Stomach smooth muscle (tissue), 2 donors: ENCODE measurements at regions not wholly inside any gene's neighbourhood (a gene's known extent, or its start where the extent isn't known, plus 50 kb on each side); places are given as distances from the start of the nearest gene placed in this dataset.
A peak's percentile ranks its signal among the peaks of the same experiment; 100 is the strongest.
"Not testable (repeated sequence)": the region's sequence is repeated elsewhere in the genome, so short reads cannot be mapped to it uniquely, and the experiment has no call there.

Experiments used
- H3K27ac ChIP-seq: one replicate; pipeline ENCODE4 v1.7.0; 2013; ENCODE audit warnings: mild to moderate bottlenecking, low read length, inconsistent platforms
- H3K27me3 ChIP-seq, 2 donors: one replicate each; pipeline ENCODE4 v1.7.0; 2013; ENCODE audit warnings: low read length in 2 of 2; ENCODE audit not compliant: insufficient read depth in 2 of 2, control insufficient read depth in 1 of 2
- H3K36me3 ChIP-seq, 2 donors: one replicate each; pipeline ENCODE4 v1.7.0; 2013; ENCODE audit warnings: low read length in 2 of 2; ENCODE audit not compliant: control insufficient read depth in 2 of 2, insufficient read depth in 2 of 2
- H3K4me1 ChIP-seq: one replicate; pipeline ENCODE4 v1.7.0; 2013; ENCODE audit warnings: low read length; ENCODE audit not compliant: control insufficient read depth, insufficient read depth
- H3K4me3 ChIP-seq, 2 donors: one replicate each; pipeline ENCODE4 v1.7.0; 2013; ENCODE audit warnings: low read length in 2 of 2
- H3K9ac ChIP-seq, 2 donors: one replicate each; pipeline ENCODE4 v1.7.0; 2013; ENCODE audit warnings: low read length in 2 of 2, mild to moderate bottlenecking in 1 of 2
- H3K9me3 ChIP-seq, 2 donors: one replicate each; pipeline ENCODE4 v1.7.0; 2013; ENCODE audit warnings: low read length in 2 of 2; ENCODE audit not compliant: control insufficient read depth in 2 of 2
- donor health status: healthy.
- donor health status: Pancreatic carcinoma.

- Histone ChIP-seq H3K27ac (no peak overlapping the region), H3K27me3 (peaks cover 0 to 4% of the 10 kb centered on the region in 2 donors), H3K36me3 (no peaks in the 10 kb centered on the region), H3K9ac (no peak overlapping the region), H3K4me1 (no peaks in the 10 kb centered on the region), H3K4me3 (no peak overlapping the region), H3K9me3 (no peaks in the 10 kb centered on the region)
Observed at GRCh38 chr3:137111497-137111896, 153.7 kb downstream of the IL20RB start.

- Histone ChIP-seq H3K27me3 (no peaks in the 10 kb centered on the region), H3K36me3 (no peaks in the 10 kb centered on the region), H3K4me1 (no peaks in the 10 kb centered on the region), H3K9me3 (no peaks in the 10 kb centered on the region), H3K4me3 (no peak overlapping the region), H3K9ac (no peak overlapping the region), H3K27ac (no peak overlapping the region)
Observed at GRCh38 chr3:137116619-137117018, 158.8 kb downstream of the IL20RB start.

DNA sequence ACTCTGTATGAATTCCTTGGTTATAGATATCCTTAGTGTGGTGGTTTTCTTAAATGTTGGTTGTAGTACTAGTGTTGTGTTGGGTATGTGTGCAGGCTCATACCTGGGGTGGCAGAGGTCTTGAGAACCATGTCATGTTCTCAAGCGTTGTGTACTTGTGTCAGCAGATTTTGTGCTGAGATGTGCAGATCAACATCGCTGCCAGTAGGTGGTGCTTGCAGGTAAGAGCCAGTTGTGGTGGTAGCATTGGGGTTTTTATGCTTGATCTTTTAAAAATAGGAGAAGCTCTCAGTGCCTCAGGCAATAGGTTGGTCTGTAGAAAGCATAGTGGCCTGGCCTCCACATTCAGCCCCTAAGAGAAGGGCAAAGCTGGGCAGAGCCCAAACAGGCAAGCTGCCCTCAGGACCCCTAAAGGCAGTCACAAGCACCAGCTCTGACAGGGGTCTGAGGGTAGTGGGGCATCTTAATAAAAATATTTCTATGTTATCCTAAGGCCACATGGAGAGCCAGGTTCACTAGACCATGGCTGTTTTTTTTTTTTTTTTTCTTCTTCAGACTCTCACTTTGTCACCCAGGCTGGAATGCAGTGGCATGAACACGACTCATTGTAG is 164.0 kb downstream of the IL20RB start:
- Histone ChIP-seq H3K36me3 (no peaks in the 10 kb centered on the region), H3K27ac (no peak overlapping the region), H3K4me1 (no peaks in the 10 kb centered on the region), H3K27me3 (no peaks in the 10 kb centered on the region), H3K9ac (no peak overlapping the region), H3K9me3 (no peaks in the 10 kb centered on the region), H3K4me3 (no peak overlapping the region)

DNA sequence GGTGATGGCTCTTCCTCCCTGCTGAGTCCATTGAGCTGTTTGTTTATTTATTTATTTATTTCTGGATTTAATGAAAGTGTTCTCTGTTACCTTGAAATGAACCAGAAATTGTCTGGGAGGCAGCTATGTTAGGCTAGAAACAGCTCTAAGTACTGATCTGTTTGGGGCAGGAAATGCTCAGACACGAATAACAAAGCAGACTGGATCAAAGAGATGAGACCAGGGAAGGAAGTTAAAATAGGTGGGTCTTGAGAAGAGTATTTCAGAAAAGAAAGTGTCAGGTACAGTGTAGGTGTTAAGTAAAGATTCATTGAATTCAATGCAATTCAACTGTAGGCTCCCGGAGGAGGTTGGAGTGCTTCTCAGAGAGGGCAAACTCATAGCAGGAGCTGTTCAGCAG is 173.3 kb downstream of the IL20RB start:
- no peaks in the 10 kb centered on the region for H3K27me3 ChIP-seq
- no peak overlapping the region for H3K27ac ChIP-seq
- H3K9ac ChIP-seq, result no peak overlapping the region
- no peaks in the 10 kb centered on the region for H3K36me3 ChIP-seq
- H3K9me3 ChIP-seq, result no peaks in the 10 kb centered on the region
- no peak overlapping the region for H3K4me3 ChIP-seq
- H3K4me1 ChIP-seq, result no peaks in the 10 kb centered on the region

DNA sequence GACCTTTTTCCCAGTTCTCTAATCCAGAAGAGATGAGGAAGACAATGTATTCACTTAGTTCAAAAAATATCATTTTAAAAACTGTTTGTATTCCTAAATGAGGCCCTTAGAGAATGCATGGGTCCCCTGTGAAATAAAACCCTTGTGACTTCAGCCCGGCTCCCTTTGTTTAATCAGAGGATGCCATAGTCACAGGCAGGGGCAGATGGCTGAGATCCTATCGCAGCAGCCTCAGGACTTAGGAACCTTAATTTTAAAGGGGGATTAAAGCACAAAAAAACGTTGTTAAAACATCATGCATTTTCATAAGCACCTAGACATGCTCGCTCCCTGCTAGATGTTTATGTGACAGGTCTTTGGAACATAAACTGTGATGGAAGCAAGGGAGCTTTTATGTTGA is 176.6 kb downstream of the IL20RB start:
- no peak overlapping the region for H3K27ac ChIP-seq
- H3K9ac ChIP-seq, result no peak overlapping the region
- H3K4me1 ChIP-seq, result no peaks in the 10 kb centered on the region
- H3K4me3 ChIP-seq, result no peak overlapping the region
- no peaks in the 10 kb centered on the region for H3K9me3 ChIP-seq
- no peaks in the 10 kb centered on the region for H3K36me3 ChIP-seq
- H3K27me3 ChIP-seq, result no peaks in the 10 kb centered on the region

DNA sequence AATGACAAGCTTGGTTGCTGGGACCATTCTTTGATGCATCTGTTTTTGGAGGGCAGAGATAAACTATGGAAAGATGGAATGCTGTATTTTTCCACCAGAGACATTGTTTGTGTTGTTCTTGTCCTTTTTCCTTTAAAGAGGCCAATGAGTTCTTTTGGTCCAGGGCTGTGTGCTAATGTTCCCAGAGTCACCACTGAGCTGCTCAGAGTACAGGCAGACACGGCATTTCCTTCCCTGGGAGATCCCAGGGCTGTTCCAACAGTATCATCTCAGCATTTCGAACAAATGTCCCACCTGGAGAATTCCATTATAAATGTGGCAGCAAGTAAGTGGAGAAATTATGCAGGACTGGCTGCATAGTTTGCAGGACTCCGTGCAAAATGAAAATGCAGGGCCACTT is 190.6 kb downstream of the IL20RB start:
- Histone ChIP-seq H3K27ac (no peak overlapping the region), H3K4me1 (no peaks in the 10 kb centered on the region), H3K27me3 (no peaks in the 10 kb centered on the region), H3K4me3 (no peak overlapping the region), H3K9ac (no peak overlapping the region), H3K36me3 (no peaks in the 10 kb centered on the region), H3K9me3 (no peaks in the 10 kb centered on the region)

- Histone ChIP-seq H3K4me3 (no peak overlapping the region), H3K27ac (no peak overlapping the region), H3K9ac (no peak overlapping the region), H3K36me3 (no peaks in the 10 kb centered on the region), H3K9me3 (no peaks in the 10 kb centered on the region), H3K27me3 (no peaks in the 10 kb centered on the region), H3K4me1 (no peaks in the 10 kb centered on the region)
Observed at GRCh38 chr3:137148917-137149316, 191.1 kb downstream of the IL20RB start.

- no peak overlapping the region for H3K9ac ChIP-seq
- no peak overlapping the region for H3K4me3 ChIP-seq
- H3K27ac ChIP-seq, result no peak overlapping the region
- no peaks in the 10 kb centered on the region for H3K4me1 ChIP-seq
- no peaks in the 10 kb centered on the region for H3K9me3 ChIP-seq
- no peaks in the 10 kb centered on the region for H3K36me3 ChIP-seq
- H3K27me3 ChIP-seq, result no peaks in the 10 kb centered on the region
Observed at GRCh38 chr3:137150825-137151224, 193.0 kb downstream of the IL20RB start.

GRCh38 chr3:137153046-137153445 is 195.3 kb downstream of the IL20RB start:
- H3K9ac ChIP-seq, H3K36me3 ChIP-seq, H3K4me1 ChIP-seq, H3K9me3 ChIP-seq, H3K27me3 ChIP-seq, H3K27ac ChIP-seq, H3K4me3 ChIP-seq: not testable (repeated sequence)

DNA sequence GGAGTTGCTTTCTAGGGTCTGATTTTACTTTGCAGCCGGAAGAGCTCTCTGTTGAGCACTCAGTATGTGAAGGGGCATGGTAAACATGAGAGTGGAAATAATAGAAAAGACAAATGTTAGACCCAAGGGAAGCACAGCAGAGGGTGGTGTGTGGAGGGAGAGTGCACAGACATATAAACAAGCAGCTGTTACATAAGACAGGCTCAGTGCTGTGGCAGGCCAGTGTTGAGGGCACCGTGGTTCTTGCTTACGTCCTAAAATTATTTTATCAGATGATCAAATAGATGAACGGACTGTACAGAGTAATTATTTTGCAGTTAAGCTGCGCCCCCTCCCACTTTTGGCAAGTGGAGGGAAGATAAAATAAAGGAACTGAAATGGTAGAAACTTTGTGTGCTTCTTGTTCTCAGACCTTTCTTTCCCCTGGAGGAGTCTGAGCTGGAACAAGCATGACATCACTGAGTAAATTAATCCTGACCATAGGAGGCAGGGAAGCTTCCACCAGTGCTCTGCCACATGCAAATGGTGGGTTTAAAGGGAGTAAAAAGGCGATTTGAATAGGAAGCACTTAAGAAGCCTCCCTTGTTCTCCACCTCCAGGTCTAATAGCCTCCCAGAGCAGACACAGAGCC is 205.6 kb downstream of the IL20RB start:
- H3K27ac ChIP-seq, result peak overlapping the region; percentile 96
- peak overlapping the region; percentile 64 to 80 for H3K9ac ChIP-seq
- H3K27me3 ChIP-seq, result no peaks in the 10 kb centered on the region
- peaks cover 15% of the 10 kb centered on the region for H3K4me1 ChIP-seq
- H3K4me3 ChIP-seq, result peak overlapping the region; percentile 63 to 65
- no peaks in the 10 kb centered on the region for H3K36me3 ChIP-seq
- no peaks in the 10 kb centered on the region for H3K9me3 ChIP-seq

DNA sequence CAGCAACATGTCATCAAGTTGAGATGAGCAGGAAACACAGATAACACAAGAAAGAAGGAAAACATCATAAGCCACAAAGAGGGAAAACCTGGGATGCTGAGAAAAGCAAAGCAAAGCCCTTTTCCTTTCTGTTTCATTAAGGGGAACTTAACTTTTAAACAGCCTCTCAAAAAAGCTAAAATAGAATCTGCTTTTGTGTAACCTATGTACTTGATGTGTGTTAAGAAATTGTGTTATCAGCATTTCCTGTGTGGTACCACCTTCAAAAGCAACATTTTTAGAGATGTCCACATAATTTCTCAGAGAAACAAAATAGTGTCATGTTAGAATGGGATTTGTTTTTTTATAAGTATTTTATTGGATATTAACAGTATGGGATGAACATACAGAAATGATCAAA is 206.2 kb downstream of the IL20RB start:
- Histone ChIP-seq H3K36me3 (no peaks in the 10 kb centered on the region), H3K9me3 (no peaks in the 10 kb centered on the region), H3K9ac (peak overlapping the region; percentile 64 to 80), H3K27me3 (no peaks in the 10 kb centered on the region), H3K27ac (peak overlapping the region; percentile 96), H3K4me1 (peaks cover 15% of the 10 kb centered on the region), H3K4me3 (peak overlapping the region; percentile 63 to 65)
